Uterus (tissue), 2 donors: ENCODE measurements at regions not wholly inside any gene's neighbourhood (a gene's known extent, or its start where the extent isn't known, plus 50 kb on each side); places are given as distances from the start of the nearest gene placed in this dataset.

ENCODE experiments used
- CTCF ChIP-seq, 4 experiments: fragments of 200-600 bp in 2 of 4; fragments of 450-650 bp in 2 of 4; sonication (generic) in 2 of 4; IDR thresholded peaks; one replicate each; pipeline ENCODE4 v1.5.1; 2016 to 2019; ENCODE audit warnings: antibody characterized with exemption in 4 of 4, mild to moderate bottlenecking in 2 of 4, moderate library complexity in 1 of 4
- POLR2A ChIP-seq, 2 donors: fragments of 450-650 bp; IDR thresholded peaks; one replicate each; pipeline ENCODE4 v1.6.1; 2016; ENCODE audit warnings: antibody characterized with exemption in 2 of 2, mild to moderate bottlenecking in 1 of 2, moderate library complexity in 1 of 2

GRCh38 chr2:71786291-71787107 is 333.1 kb downstream of the DYSF start:
- TF ChIP-seq CTCF (IDR thresholded peaks at IDR 0.05) (no peak), POLR2A (IDR thresholded peaks at IDR 0.05) (no peak)
